ENCODE measurements at regions not wholly inside any gene's neighbourhood (a gene's known extent, or its start where the extent isn't known, plus 50 kb on each side); places are given as distances from the start of the nearest gene placed in this dataset.

DNA sequence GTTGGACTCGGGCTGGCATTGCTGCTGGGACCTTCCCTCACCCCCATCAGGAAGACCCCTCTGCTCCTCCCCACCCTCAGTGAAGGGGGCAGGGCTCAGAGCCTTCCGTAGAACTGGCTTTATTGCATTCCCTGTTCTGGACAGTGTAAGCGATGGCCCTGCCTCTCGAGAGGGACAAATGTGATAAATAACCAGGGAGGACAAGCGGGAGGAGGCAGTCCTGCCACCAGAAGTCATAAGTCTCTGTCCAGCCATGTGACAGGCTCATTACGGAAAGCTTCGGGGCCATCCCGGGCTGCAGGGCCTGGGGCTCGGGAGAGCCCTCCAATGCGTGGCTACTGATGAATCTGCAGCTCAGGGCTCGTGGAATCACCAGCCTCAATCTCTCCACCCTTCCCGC is 58.5 kb upstream of the MDGA1 start:
- TF ChIP-seq POLR2A (IDR thresholded peaks at IDR 0.05; ENCODE audit: borderline replicate concordance, extremely low read depth, insufficient read depth, insufficient read length) = no peak
- TF ChIP-seq JUND (IDR thresholded peaks at IDR 0.05) = no peak
- TF ChIP-seq YY1 (IDR thresholded peaks at IDR 0.05; ENCODE audit: extremely low read depth, insufficient replicate concordance, low read depth, low read length) = no peak
- TF ChIP-seq, protein P1, sequence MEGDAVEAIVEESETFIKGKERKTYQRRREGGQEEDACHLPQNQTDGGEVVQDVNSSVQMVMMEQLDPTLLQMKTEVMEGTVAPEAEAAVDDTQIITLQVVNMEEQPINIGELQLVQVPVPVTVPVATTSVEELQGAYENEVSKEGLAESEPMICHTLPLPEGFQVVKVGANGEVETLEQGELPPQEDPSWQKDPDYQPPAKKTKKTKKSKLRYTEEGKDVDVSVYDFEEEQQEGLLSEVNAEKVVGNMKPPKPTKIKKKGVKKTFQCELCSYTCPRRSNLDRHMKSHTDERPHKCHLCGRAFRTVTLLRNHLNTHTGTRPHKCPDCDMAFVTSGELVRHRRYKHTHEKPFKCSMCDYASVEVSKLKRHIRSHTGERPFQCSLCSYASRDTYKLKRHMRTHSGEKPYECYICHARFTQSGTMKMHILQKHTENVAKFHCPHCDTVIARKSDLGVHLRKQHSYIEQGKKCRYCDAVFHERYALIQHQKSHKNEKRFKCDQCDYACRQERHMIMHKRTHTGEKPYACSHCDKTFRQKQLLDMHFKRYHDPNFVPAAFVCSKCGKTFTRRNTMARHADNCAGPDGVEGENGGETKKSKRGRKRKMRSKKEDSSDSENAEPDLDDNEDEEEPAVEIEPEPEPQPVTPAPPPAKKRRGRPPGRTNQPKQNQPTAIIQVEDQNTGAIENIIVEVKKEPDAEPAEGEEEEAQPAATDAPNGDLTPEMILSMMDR (IDR thresholded peaks at IDR 0.05 in 2 of 3, conservative IDR thresholded peaks at IDR 0.05 in 1 of 3; ENCODE audit: borderline replicate concordance in 1 of 3, insufficient read depth in 1 of 3, low read depth in 2 of 3, low read length in 2 of 3) = no peak
- no peak for TF ChIP-seq SIN3A (IDR thresholded peaks at IDR 0.05; ENCODE audit: low read depth)
- no peak for TF ChIP-seq EZH2 (IDR thresholded peaks at IDR 0.05)

Data from HCT116 (cell line).